Right lobe of liver (tissue), 4 donors: ENCODE measurements at regions not wholly inside any gene's neighbourhood (a gene's known extent, or its start where the extent isn't known, plus 50 kb on each side); places are given as distances from the start of the nearest gene placed in this dataset.

ENCODE experiments used
- CTCF ChIP-seq, 4 donors: fragments of 200-600 bp in 3 of 4; fragments of 450-650 bp in 1 of 4; IDR thresholded peaks; one replicate each; pipeline versions ENCODE4 v1.5.1 to v1.8.0; 2016 to 2022; ENCODE audit warnings: antibody characterized with exemption in 4 of 4, mild to moderate bottlenecking in 2 of 4
- POLR2A ChIP-seq: fragments of 450-650 bp; IDR thresholded peaks from one replicate; pipeline ENCODE4 v1.6.1; 2017; ENCODE audit warnings: antibody characterized with exemption, mild to moderate bottlenecking
- donor health status: DM: no; HTN: no; CAD: no.
- donor health status: DM: no; HTN: no; CAD: no.
- donor health status: DM: no; HTN: yes; CAD: no.

GRCh38 chr10:29756451-29756850 lies 121.7 kb upstream of the SVIL start:
- TF ChIP-seq POLR2A: no peak
- no peak for TF ChIP-seq CTCF (IDR thresholded peaks at IDR 0.05)
